ENCODE measurements at regions not wholly inside any gene's neighbourhood (a gene's known extent, or its start where the extent isn't known, plus 50 kb on each side); places are given as distances from the start of the nearest gene placed in this dataset.

DNA sequence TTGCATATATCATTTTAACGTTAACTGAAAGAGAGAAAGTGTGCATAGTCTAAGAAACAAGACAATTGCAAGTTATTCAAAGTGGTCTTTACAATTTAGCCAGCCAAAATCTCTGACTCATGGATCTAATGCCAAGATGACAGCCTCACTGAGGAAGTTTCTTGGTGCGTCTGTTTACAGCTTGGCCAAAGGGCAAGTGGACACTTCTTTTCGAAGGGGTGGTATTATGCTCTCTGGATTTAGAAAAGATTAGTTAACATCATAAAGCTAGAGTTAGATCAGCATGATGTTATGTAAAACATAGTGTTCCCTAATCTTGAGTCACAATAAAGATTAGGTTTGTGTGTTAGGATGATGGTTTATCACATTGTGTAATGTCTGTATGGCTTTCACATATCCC is 51.5 kb upstream of the SLC2A13 start:
- TF ChIP-seq, protein P1, sequence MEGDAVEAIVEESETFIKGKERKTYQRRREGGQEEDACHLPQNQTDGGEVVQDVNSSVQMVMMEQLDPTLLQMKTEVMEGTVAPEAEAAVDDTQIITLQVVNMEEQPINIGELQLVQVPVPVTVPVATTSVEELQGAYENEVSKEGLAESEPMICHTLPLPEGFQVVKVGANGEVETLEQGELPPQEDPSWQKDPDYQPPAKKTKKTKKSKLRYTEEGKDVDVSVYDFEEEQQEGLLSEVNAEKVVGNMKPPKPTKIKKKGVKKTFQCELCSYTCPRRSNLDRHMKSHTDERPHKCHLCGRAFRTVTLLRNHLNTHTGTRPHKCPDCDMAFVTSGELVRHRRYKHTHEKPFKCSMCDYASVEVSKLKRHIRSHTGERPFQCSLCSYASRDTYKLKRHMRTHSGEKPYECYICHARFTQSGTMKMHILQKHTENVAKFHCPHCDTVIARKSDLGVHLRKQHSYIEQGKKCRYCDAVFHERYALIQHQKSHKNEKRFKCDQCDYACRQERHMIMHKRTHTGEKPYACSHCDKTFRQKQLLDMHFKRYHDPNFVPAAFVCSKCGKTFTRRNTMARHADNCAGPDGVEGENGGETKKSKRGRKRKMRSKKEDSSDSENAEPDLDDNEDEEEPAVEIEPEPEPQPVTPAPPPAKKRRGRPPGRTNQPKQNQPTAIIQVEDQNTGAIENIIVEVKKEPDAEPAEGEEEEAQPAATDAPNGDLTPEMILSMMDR (IDR thresholded peaks at IDR 0.05): no peak
- no peak for TF ChIP-seq POLR2AphosphoS5 (IDR thresholded peaks at IDR 0.05)

Data from upper lobe of left lung (tissue), 4 donors.